Trophoblast cell (in vitro differentiated cells and primary cell): ENCODE measurements at regions not wholly inside any gene's neighbourhood (a gene's known extent, or its start where the extent isn't known, plus 50 kb on each side); places are given as distances from the start of the nearest gene placed in this dataset.

ENCODE experiments used
- DNase-seq, 2 donors: peaks; one replicate each; pipeline ENCODE4 v3.0.0-alpha.2; 2016
- H2AFZ ChIP-seq: 2 replicates; pipeline ENCODE4 v1.6.1; 2013; ENCODE audit warnings: low read length, moderate library complexity, mild to moderate bottlenecking; ENCODE audit not compliant: insufficient read depth, poor library complexity
- H2AK5ac ChIP-seq: 2 replicates; pipeline ENCODE4 v1.6.1; 2013; ENCODE audit warnings: mild to moderate bottlenecking, low read length
- H2BK120ac ChIP-seq: 2 replicates; pipeline ENCODE4 v1.6.1; 2013; ENCODE audit warnings: low read length, mild to moderate bottlenecking, moderate library complexity; ENCODE audit not compliant: insufficient read depth, poor library complexity
- H2BK12ac ChIP-seq: 2 replicates; pipeline ENCODE4 v1.6.1; 2013; ENCODE audit warnings: mild to moderate bottlenecking, low read length, moderate library complexity
- H2BK5ac ChIP-seq: 2 replicates; pipeline ENCODE4 v1.6.1; 2013; ENCODE audit warnings: low read length, low read depth, moderate library complexity, mild to moderate bottlenecking; ENCODE audit not compliant: poor library complexity
- H3K14ac ChIP-seq: 2 replicates; pipeline ENCODE4 v1.6.1; 2013; ENCODE audit warnings: mild to moderate bottlenecking, low read length
- H3K18ac ChIP-seq: 2 replicates; pipeline ENCODE4 v1.6.1; 2013; ENCODE audit warnings: mild to moderate bottlenecking, low read length
- H3K23ac ChIP-seq: 2 replicates; pipeline ENCODE4 v1.6.1; 2013; ENCODE audit warnings: low read length
- H3K27ac ChIP-seq: 2 replicates; pipeline ENCODE4 v1.5.1; 2013; ENCODE audit warnings: low read depth, mild to moderate bottlenecking, inconsistent platforms, low read length, moderate library complexity
- H3K27me3 ChIP-seq: 2 replicates; pipeline ENCODE4 v1.6.1; 2013; ENCODE audit warnings: inconsistent platforms, mild to moderate bottlenecking, low read length, moderate library complexity; ENCODE audit not compliant: insufficient read depth
- H3K36me3 ChIP-seq, 2 experiments: 1 replicate in 1 of 2; 2 replicates in 1 of 2; pipeline ENCODE4 v1.6.1; 2013; ENCODE audit warnings: low read length in 2 of 2, mild to moderate bottlenecking in 2 of 2, moderate library complexity in 1 of 2; ENCODE audit not compliant: insufficient read depth in 2 of 2, control insufficient read depth in 1 of 2
- H3K4ac ChIP-seq: 2 replicates; pipeline ENCODE4 v1.6.1; 2013; ENCODE audit warnings: low read depth, mild to moderate bottlenecking, low read length, moderate library complexity
- H3K4me1 ChIP-seq, 2 experiments: 1 replicate in 1 of 2; 2 replicates in 1 of 2; pipeline ENCODE4 v1.6.1; 2013; ENCODE audit warnings: low read length in 2 of 2, mild to moderate bottlenecking in 2 of 2, moderate library complexity in 1 of 2; ENCODE audit not compliant: insufficient read depth in 2 of 2, control insufficient read depth in 1 of 2
- H3K4me2 ChIP-seq: 2 replicates; pipeline ENCODE4 v1.6.1; 2013; ENCODE audit warnings: inconsistent platforms, mild to moderate bottlenecking, low read length, moderate library complexity
- H3K4me3 ChIP-seq: 2 replicates; pipeline ENCODE4 v1.5.1; 2013; ENCODE audit warnings: mild to moderate bottlenecking, low read depth, low read length, inconsistent platforms
- H3K79me1 ChIP-seq: one replicate; pipeline ENCODE4 v1.6.1; 2013; ENCODE audit warnings: low read length
- H3K79me2 ChIP-seq: 2 replicates; pipeline ENCODE4 v1.6.1; 2013; ENCODE audit warnings: low read length, mild to moderate bottlenecking; ENCODE audit not compliant: control insufficient read depth, insufficient read depth, poor library complexity
- H3K9ac ChIP-seq: 2 replicates; pipeline ENCODE4 v1.6.1; 2013; ENCODE audit warnings: mild to moderate bottlenecking, low read length
- H3K9me3 ChIP-seq: 2 replicates; pipeline ENCODE4 v1.6.1; 2013; ENCODE audit warnings: low read depth, mild to moderate bottlenecking, control low read depth, inconsistent platforms, low read length; ENCODE audit not compliant: insufficient read depth
- H4K12ac ChIP-seq: 2 replicates; pipeline ENCODE4 v1.6.1; 2013; ENCODE audit warnings: low read depth, mild to moderate bottlenecking, low read length, moderate library complexity
- H4K8ac ChIP-seq: 2 replicates; pipeline ENCODE4 v1.6.1; 2013; ENCODE audit warnings: low read depth, mild to moderate bottlenecking, low read length, moderate library complexity
- H4K91ac ChIP-seq: one replicate; pipeline ENCODE4 v1.6.1; 2013; ENCODE audit warnings: low read depth, mild to moderate bottlenecking, low read length, moderate library complexity
- WGBS: extraction: QIAGEN DNeasy Blood & Tissue Kit; methylation state at CpG from one replicate; pipeline ENCODE4 v1.1.7; 2013; ENCODE audit warnings: missing lambda C conversion rate; ENCODE audit not compliant: insufficient read length, insufficient coverage; ENCODE audit errors: extremely low coverage; 5-methylcytosine and 5-hydroxymethylcytosine counted together

GRCh38 chr4:71231129-71232055 is 107.4 kb upstream of the SLC4A4 start:
- Histone ChIP-seq H3K4me1 (peaks cover 2% of the 10 kb centered on the region in 2 experiments), H2AK5ac (no peak overlapping the region), H2BK120ac (no peak overlapping the region), H3K9ac (no peak overlapping the region), H3K79me2 (no peaks in the 10 kb centered on the region), H3K4me2 (no peak overlapping the region), H2BK5ac (no peak overlapping the region), H3K27me3 (no peaks in the 10 kb centered on the region), H3K14ac (no peak overlapping the region), H3K9me3 (peaks cover 2% of the 10 kb centered on the region), H4K12ac (no peak overlapping the region), H3K27ac (no peak overlapping the region), H4K8ac (no peak overlapping the region), H3K4ac (no peak overlapping the region), H3K18ac (no peak overlapping the region), H2AFZ (no peak overlapping the region), H2BK12ac (no peak overlapping the region), H3K36me3 (no peaks in the 10 kb centered on the region), H3K4me3 (peak overlapping the region; percentile 31), H3K79me1 (no peaks in the 10 kb centered on the region), H3K23ac (no peak overlapping the region), H4K91ac (no peak overlapping the region)
- no CpG with 5 or more reads among the region's 14 CpGs for WGBS
- no peak for DNase-seq

- no peaks in the 10 kb centered on the region for H3K27me3 ChIP-seq
Measured at GRCh38 chr4:71232056-71232430, 106.8 kb upstream of the SLC4A4 start.

GRCh38 chr4:71232846-71233245 is 106.0 kb upstream of the SLC4A4 start:
- no peak overlapping the region for H3K18ac ChIP-seq
- no peak overlapping the region for H2BK5ac ChIP-seq
- H2BK12ac ChIP-seq: no peak overlapping the region
- no peaks in the 10 kb centered on the region for H3K79me2 ChIP-seq
- H2AFZ ChIP-seq: no peak overlapping the region
- H3K14ac ChIP-seq: no peak overlapping the region
- H3K9ac ChIP-seq: no peak overlapping the region
- no peak overlapping the region for H3K4ac ChIP-seq
- H3K27ac ChIP-seq: no peak overlapping the region
- no CpG with 5 or more reads among the region's 1 CpG for WGBS
- no peak overlapping the region for H3K4me2 ChIP-seq
- no peak for DNase-seq
- H3K23ac ChIP-seq: no peak overlapping the region
- H4K12ac ChIP-seq: no peak overlapping the region
- H3K79me1 ChIP-seq: no peaks in the 10 kb centered on the region
- H2AK5ac ChIP-seq: no peak overlapping the region
- no peaks in the 10 kb centered on the region for H3K27me3 ChIP-seq
- H3K4me3 ChIP-seq: no peak overlapping the region
- H3K9me3 ChIP-seq: peaks cover 2% of the 10 kb centered on the region
- H3K4me1 ChIP-seq: peaks cover 2% of the 10 kb centered on the region in 2 experiments
- no peak overlapping the region for H2BK120ac ChIP-seq
- H4K91ac ChIP-seq: no peak overlapping the region
- H4K8ac ChIP-seq: no peak overlapping the region
- H3K36me3 ChIP-seq: no peaks in the 10 kb centered on the region

More at GRCh38 chr4:71232056-71232430, 106.8 kb upstream of the SLC4A4 start:
- Histone ChIP-seq H2BK120ac (no peak overlapping the region), H2BK12ac (no peak overlapping the region), H3K23ac (no peak overlapping the region), H3K4ac (no peak overlapping the region), H4K8ac (no peak overlapping the region), H3K18ac (no peak overlapping the region), H3K79me1 (no peaks in the 10 kb centered on the region), H3K4me2 (no peak overlapping the region), H3K36me3 (no peaks in the 10 kb centered on the region), H2BK5ac (no peak overlapping the region), H3K9me3 (peaks cover 2% of the 10 kb centered on the region), H3K14ac (no peak overlapping the region), H4K91ac (no peak overlapping the region), H2AFZ (no peak overlapping the region), H3K4me3 (no peak overlapping the region), H3K79me2 (no peaks in the 10 kb centered on the region), H4K12ac (no peak overlapping the region), H3K9ac (no peak overlapping the region), H2AK5ac (no peak overlapping the region), H3K27ac (no peak overlapping the region), H3K4me1 (peaks cover 2% of the 10 kb centered on the region in 2 experiments)
- no peak for DNase-seq
- no CpG with 5 or more reads among the region's 1 CpG for WGBS

- Histone ChIP-seq H4K91ac (no peak overlapping the region), H3K4me1 (peaks cover 0 to 2% of the 10 kb centered on the region in 2 experiments), H3K36me3 (no peaks in the 10 kb centered on the region), H2AK5ac (no peak overlapping the region), H3K27ac (no peak overlapping the region), H3K23ac (no peak overlapping the region), H4K8ac (no peak overlapping the region), H4K12ac (no peak overlapping the region), H3K27me3 (no peaks in the 10 kb centered on the region), H3K79me1 (no peaks in the 10 kb centered on the region), H3K79me2 (no peaks in the 10 kb centered on the region), H2BK120ac (no peak overlapping the region), H3K14ac (no peak overlapping the region), H3K18ac (no peak overlapping the region), H2BK12ac (no peak overlapping the region), H3K9ac (no peak overlapping the region), H3K9me3 (peaks cover 2% of the 10 kb centered on the region), H2BK5ac (no peak overlapping the region), H3K4me2 (no peak overlapping the region), H2AFZ (no peak overlapping the region), H3K4ac (no peak overlapping the region), H3K4me3 (no peak overlapping the region)
- DNase-seq: no peak
- WGBS: no CpG with 5 or more reads among the region's 12 CpGs
Measured at GRCh38 chr4:71235311-71236201, 103.3 kb upstream of the SLC4A4 start.
